NT2/D1 (cell line): ENCODE measurements at regions not wholly inside any gene's neighbourhood (a gene's known extent, or its start where the extent isn't known, plus 50 kb on each side); places are given as distances from the start of the nearest gene placed in this dataset.

ENCODE experiments used
- DNase-seq: peaks from one replicate; pipeline ENCODE4 v3.0.0-alpha.2; 2011; ENCODE audit warnings: low read depth, low spot score
- H3K27me3 ChIP-seq: 2 replicates; pipeline ENCODE4 v1.6.0; 2011; ENCODE audit warnings: mild to moderate bottlenecking; ENCODE audit not compliant: insufficient read length, insufficient read depth
- H3K36me3 ChIP-seq: 2 replicates; pipeline ENCODE4 v1.6.1; 2011; ENCODE audit warnings: mild to moderate bottlenecking, low read length, mixed read lengths; ENCODE audit not compliant: insufficient read depth, insufficient read length
- H3K4me1 ChIP-seq: 2 replicates; pipeline ENCODE4 v1.5.1; 2011; ENCODE audit not compliant: insufficient read depth, insufficient read length
- H3K4me3 ChIP-seq: 2 replicates; pipeline ENCODE4 v1.5.1; 2011; ENCODE audit warnings: low read depth; ENCODE audit not compliant: insufficient read length
- H3K9ac ChIP-seq: 2 replicates; pipeline ENCODE4 v1.6.0; 2011; ENCODE audit warnings: low read depth; ENCODE audit not compliant: insufficient read length
- H3K9me3 ChIP-seq: 2 replicates; pipeline ENCODE4 v1.5.1; 2011; ENCODE audit warnings: mild to moderate bottlenecking, low read length; ENCODE audit not compliant: insufficient read depth
- SUZ12 ChIP-seq: IDR thresholded peaks from 2 replicates; pipeline ENCODE4 v1.6.1; 2011; ENCODE audit not compliant: insufficient read length, insufficient read depth; ENCODE audit errors: extremely low read depth
- YY1 ChIP-seq: IDR thresholded peaks from 2 replicates; pipeline ENCODE4 v1.6.1; 2011; ENCODE audit not compliant: insufficient read length, insufficient read depth
- ZNF274 ChIP-seq: IDR thresholded peaks from 2 replicates; pipeline ENCODE4 v1.6.1; 2011; ENCODE audit warnings: mild to moderate bottlenecking, low read depth, low read length

- Histone ChIP-seq H3K36me3 (no peaks in the 10 kb centered on the region), H3K9me3 (no peaks in the 10 kb centered on the region; the same call in 1 of the 2 replicates), H3K4me1 (peaks cover 9% of the 10 kb centered on the region), H3K4me3 (no peak overlapping the region), H3K27me3 (peaks cover 3% of the 10 kb centered on the region), H3K9ac (no peak overlapping the region)
- TF ChIP-seq SUZ12 (no peak), ZNF274 (no peak)
- DNase-seq, result no peak
Measured at GRCh38 chr16:9141813-9142212, 50.4 kb downstream of the HAPSTR1 start.

DNA sequence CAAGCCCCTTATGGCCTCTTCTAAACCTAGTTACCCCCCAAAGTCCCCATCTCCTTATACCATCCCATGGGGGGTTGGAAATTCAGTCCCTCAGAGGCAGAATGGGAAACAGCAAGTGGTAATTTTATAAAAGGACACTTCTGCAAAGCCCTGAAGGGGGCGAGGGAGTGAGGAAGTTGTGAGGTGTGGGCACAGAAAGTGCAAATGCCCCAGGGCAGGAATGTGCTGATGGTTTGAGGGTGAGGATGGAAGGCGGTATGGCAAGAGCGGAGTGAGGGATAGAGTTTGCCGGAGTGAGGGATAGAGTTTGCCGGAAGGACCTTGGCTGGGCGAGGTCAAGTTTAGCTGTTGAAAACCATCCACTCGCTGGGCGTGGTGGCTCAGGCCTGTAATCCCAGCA, 52.7 kb downstream of the HAPSTR1 start:
- Histone ChIP-seq H3K36me3 (no peaks in the 10 kb centered on the region), H3K27me3 (no peaks in the 10 kb centered on the region), H3K9me3 (no peaks in the 10 kb centered on the region; the same call in 1 of the 2 replicates), H3K4me3 (no peak overlapping the region), H3K9ac (no peak overlapping the region), H3K4me1 (peaks cover 16% of the 10 kb centered on the region)
- no peak for DNase-seq
- TF ChIP-seq YY1 (no peak), ZNF274 (no peak), SUZ12 (no peak)

DNA sequence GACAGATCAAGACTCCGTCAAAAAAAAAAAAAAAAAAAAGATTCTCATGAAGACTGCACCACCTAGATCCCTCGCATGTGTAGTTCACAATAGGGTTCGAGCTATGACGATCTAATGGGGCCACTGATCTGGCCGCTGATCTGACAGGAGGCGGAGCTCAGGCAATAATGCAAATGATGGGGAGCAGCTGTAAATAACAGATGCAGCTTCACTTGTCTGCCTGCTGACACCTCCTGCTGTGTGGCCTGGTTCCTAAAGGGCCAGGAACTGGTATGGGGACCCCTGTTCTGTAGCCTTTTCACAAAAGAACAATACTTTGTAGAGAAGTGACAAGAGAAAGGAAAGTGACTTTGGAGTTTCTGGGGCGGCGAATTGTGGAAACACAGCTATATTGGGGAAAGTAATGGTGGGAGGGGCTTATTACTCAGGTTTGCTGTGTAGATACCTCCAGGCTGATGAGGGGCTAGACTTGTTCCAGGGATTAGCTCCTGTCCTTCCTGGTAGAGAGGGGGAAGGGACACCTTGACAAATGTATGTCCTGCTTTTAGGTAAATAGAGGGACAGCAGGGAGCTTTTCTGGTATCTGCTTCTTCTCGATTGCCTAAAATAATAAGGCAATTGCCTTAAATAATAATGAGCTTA, 57.1 kb downstream of the HAPSTR1 start:
- H3K4me1 ChIP-seq, result peaks cover 25% of the 10 kb centered on the region

GRCh38 chr16:9151074-9151473, 59.6 kb downstream of the HAPSTR1 start:
- TF ChIP-seq ZNF274 (no peak), SUZ12 (no peak), YY1 (no peak)
- Histone ChIP-seq H3K9me3 (no peaks in the 10 kb centered on the region), H3K4me1 (peaks cover 33% of the 10 kb centered on the region), H3K36me3 (no peaks in the 10 kb centered on the region), H3K9ac (no peak overlapping the region), H3K27me3 (peaks cover 3% of the 10 kb centered on the region), H3K4me3 (no peak overlapping the region)
- DNase-seq, result no peak

More for the DNA sequence above, 57.1 kb downstream of the HAPSTR1 start:
- H3K36me3 ChIP-seq, result no peaks in the 10 kb centered on the region
- no peaks in the 10 kb centered on the region for H3K27me3 ChIP-seq
- TF ChIP-seq YY1 (no peak), ZNF274 (no peak), SUZ12 (no peak)
- H3K9me3 ChIP-seq, result no peaks in the 10 kb centered on the region
- H3K4me3 ChIP-seq, result no peak overlapping the region
- DNase-seq, result no peak
- H3K9ac ChIP-seq, result no peak overlapping the region

- Histone ChIP-seq H3K36me3 (no peaks in the 10 kb centered on the region), H3K9me3 (no peaks in the 10 kb centered on the region), H3K27me3 (peaks cover 3% of the 10 kb centered on the region), H3K4me1 (peaks cover 29% of the 10 kb centered on the region), H3K4me3 (no peak overlapping the region), H3K9ac (peak overlapping the region; percentile 21)
- TF ChIP-seq ZNF274 (no peak), SUZ12 (no peak), YY1 (no peak)
- DNase-seq, result no peak
Measured at GRCh38 chr16:9151597-9151996, 60.2 kb downstream of the HAPSTR1 start.

DNA sequence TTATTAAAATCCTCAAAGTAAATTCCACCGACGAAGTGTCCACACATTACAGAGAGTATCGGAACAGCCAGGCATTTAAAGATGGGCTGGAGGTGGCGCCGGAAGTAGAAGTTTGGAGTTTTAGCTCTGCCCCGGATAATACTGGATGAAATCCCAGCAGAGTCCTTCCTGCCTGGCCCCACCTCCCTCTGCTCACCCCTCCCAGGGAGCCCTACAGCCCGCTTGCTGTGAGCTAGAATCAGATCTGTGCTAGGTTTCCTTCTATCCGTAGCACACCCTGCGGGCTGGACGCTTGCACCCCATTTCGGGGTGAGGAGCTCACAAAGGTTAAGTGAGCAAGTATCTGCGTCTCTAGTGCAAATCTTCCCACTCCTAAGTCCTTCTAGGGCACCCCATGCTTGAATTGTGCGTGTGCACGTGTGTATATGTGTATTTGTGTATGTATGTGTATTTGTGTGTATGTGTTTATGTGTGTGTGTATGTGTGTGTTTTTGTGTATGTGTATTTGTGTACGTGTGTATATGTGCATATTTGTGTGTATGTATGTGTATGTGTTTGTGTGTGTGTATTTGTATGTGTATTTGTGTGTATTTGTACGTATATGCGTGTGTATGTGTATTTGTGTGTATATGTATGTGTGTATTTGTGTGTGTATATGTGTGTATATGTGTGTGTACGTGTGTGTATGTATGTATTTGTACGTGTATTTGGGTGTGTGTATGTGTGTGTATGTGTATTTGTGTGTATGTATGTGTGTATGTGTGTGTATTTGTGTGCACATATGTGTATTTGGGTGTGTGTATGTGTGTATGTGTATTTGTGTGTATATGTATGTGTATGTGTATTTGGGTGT, 61.4 kb downstream of the HAPSTR1 start:
- Histone ChIP-seq H3K9ac (no peak overlapping the region), H3K27me3 (peaks cover 3% of the 10 kb centered on the region), H3K9me3 (no peaks in the 10 kb centered on the region), H3K36me3 (no peaks in the 10 kb centered on the region), H3K4me1 (peaks cover 27% of the 10 kb centered on the region), H3K4me3 (no peak overlapping the region)
- TF ChIP-seq ZNF274 (no peak), YY1 (no peak), SUZ12 (no peak)
- no peak for DNase-seq

DNA sequence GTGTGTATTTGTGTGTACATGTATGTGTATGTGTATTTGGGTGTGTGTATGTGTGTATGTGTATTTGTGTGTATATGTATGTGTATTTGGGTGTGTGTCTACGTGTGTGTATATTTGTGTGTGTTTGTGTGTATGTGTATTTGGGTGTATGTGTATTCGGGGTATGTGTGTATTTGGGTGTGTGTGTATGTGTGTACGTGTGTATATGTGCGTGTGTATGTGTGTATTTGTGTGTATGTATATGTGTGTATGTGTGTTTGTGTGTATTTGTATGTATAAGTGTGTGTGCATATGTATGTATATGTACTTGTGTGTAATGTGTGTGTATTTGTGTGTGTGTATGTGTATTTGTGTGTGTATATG, 62.0 kb downstream of the HAPSTR1 start:
- TF ChIP-seq ZNF274 (no peak), SUZ12 (no peak), YY1 (no peak)
- Histone ChIP-seq H3K27me3 (peaks cover 3% of the 10 kb centered on the region), H3K36me3 (no peaks in the 10 kb centered on the region), H3K4me1 (peaks cover 27% of the 10 kb centered on the region), H3K9ac (no peak overlapping the region), H3K4me3 (no peak overlapping the region), H3K9me3 (no peaks in the 10 kb centered on the region)
- no peak for DNase-seq
